ENCODE measurements at regions not wholly inside any gene's neighbourhood (a gene's known extent, or its start where the extent isn't known, plus 50 kb on each side); places are given as distances from the start of the nearest gene placed in this dataset.

- TF ChIP-seq CTCF (IDR thresholded peaks at IDR 0.05): no peak
- no peak for TF ChIP-seq ZFX (IDR thresholded peaks at IDR 0.05; ENCODE audit: borderline replicate concordance)
Observed at GRCh38 chr5:18438126-18438525, 803.9 kb downstream of the TAF11L14 start.

Data from 22Rv1 (cell line).